Progenitor cell of endocrine pancreas (in vitro differentiated cells): ENCODE measurements at regions not wholly inside any gene's neighbourhood (a gene's known extent, or its start where the extent isn't known, plus 50 kb on each side); places are given as distances from the start of the nearest gene placed in this dataset.

Source experiments
- DNase-seq: peaks from one replicate; pipeline ENCODE4 v3.0.0; 2021; ENCODE audit warnings: low spot score; ENCODE audit not compliant: unreplicated experiment
- H3K27ac Mint-ChIP-seq: 2 replicates; pipeline ENCODE4 v1.8.0; 2021; ENCODE audit warnings: mild to moderate bottlenecking, moderate library complexity, mixed read lengths
- H3K27me3 Mint-ChIP-seq: 2 replicates; pipeline ENCODE4 v1.8.0; 2021; ENCODE audit warnings: mixed read lengths
- H3K36me3 Mint-ChIP-seq: 2 replicates; pipeline ENCODE4 v1.8.0; 2022; ENCODE audit warnings: mixed read lengths; ENCODE audit not compliant: insufficient read depth
- H3K4me1 Mint-ChIP-seq: 2 replicates; pipeline ENCODE4 v1.8.0; 2021; ENCODE audit warnings: low read depth, mixed read lengths
- H3K4me3 Mint-ChIP-seq: 2 replicates; pipeline ENCODE4 v1.8.0; 2021; ENCODE audit warnings: low read depth, mild to moderate bottlenecking, moderate library complexity, mixed read lengths
- H3K9me3 Mint-ChIP-seq: 2 replicates; pipeline ENCODE4 v1.8.0; 2021; ENCODE audit warnings: low read depth, mixed read lengths
- TF ChIP-seq, protein P1 (sequence below): fragments of 200-600 bp; sonication (generic); IDR thresholded peaks from one replicate; pipeline ENCODE4 v1.5.0; 2021; ENCODE audit warnings: antibody characterized with exemption, mild to moderate bottlenecking; ENCODE audit not compliant: unreplicated experiment

DNA sequence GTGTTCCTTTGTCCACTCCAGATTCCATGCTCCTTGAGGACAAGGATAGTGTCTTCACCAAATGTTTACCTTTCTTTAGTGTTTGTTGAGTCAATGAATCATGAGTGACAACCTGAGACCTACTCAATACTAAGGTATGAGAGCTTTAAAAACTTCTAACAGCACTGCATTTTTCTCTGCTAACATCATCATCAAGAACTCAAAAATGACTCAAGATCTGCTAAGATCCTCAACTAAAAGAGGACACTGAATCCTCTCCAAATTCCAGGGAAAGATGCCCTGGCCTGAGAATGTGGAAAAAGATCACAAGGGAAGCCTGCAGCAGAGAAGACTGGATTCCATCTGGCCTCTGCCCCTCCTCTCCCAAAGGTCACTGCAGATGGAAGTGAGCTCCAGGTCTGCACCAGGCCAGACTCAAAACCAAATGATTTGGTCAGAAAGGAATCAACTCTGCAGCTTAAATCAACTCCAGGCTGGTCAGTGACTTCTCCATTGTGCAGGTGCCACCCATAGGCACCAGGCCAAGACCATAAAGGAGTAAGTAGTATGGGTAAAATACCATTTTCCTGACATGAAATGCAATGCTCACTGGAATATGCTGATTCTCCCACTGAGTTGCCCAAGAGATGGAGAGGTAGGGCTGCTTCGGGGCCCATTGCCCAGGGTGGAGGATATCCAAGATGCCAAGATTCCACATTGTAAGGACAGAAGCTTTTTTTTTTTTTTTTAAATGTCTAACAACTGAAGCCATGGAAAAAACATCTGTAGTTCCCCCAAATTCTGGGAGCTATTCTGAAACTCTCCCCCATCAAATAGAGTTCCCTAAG, 89.5 kb upstream of the DOCK9 start:
- H3K27ac Mint-ChIP-seq: no peak overlapping the region
- no peak for DNase-seq
- no peaks in the 10 kb centered on the region for H3K27me3 Mint-ChIP-seq
- TF ChIP-seq, protein P1, sequence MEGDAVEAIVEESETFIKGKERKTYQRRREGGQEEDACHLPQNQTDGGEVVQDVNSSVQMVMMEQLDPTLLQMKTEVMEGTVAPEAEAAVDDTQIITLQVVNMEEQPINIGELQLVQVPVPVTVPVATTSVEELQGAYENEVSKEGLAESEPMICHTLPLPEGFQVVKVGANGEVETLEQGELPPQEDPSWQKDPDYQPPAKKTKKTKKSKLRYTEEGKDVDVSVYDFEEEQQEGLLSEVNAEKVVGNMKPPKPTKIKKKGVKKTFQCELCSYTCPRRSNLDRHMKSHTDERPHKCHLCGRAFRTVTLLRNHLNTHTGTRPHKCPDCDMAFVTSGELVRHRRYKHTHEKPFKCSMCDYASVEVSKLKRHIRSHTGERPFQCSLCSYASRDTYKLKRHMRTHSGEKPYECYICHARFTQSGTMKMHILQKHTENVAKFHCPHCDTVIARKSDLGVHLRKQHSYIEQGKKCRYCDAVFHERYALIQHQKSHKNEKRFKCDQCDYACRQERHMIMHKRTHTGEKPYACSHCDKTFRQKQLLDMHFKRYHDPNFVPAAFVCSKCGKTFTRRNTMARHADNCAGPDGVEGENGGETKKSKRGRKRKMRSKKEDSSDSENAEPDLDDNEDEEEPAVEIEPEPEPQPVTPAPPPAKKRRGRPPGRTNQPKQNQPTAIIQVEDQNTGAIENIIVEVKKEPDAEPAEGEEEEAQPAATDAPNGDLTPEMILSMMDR: no peak
- H3K4me1 Mint-ChIP-seq: peaks cover 7% of the 10 kb centered on the region
- no peak overlapping the region for H3K4me3 Mint-ChIP-seq
- H3K9me3 Mint-ChIP-seq: peaks cover 3% of the 10 kb centered on the region
- H3K36me3 Mint-ChIP-seq: no peaks in the 10 kb centered on the region

DNA sequence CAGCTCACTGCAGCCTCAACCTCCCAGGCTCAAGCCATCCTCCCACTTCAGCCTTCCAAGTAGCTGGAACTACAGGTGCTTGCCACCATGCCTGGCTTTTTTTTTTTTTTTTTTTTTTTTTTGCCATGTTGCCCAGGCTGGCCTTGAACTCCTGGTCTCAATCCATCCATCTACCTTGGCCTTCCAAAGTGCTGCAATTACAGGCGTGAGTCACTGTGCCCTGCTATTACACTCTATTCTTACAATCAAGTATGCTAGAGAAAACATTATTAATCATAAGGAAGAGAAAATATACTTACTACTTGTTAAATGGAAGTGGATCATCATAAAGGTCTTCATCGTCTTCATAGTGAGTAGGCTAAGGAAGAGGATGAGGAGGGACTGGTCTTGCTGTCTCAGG, 93.3 kb upstream of the DOCK9 start:
- H3K27me3 Mint-ChIP-seq: no peaks in the 10 kb centered on the region
- DNase-seq: no peak
- peaks cover 1% of the 10 kb centered on the region for H3K36me3 Mint-ChIP-seq
- TF ChIP-seq, protein P1: no peak
- no peaks in the 10 kb centered on the region for H3K4me1 Mint-ChIP-seq
- peaks cover 16% of the 10 kb centered on the region for H3K9me3 Mint-ChIP-seq
- H3K27ac Mint-ChIP-seq: no peak overlapping the region
- H3K4me3 Mint-ChIP-seq: no peak overlapping the region

DNA sequence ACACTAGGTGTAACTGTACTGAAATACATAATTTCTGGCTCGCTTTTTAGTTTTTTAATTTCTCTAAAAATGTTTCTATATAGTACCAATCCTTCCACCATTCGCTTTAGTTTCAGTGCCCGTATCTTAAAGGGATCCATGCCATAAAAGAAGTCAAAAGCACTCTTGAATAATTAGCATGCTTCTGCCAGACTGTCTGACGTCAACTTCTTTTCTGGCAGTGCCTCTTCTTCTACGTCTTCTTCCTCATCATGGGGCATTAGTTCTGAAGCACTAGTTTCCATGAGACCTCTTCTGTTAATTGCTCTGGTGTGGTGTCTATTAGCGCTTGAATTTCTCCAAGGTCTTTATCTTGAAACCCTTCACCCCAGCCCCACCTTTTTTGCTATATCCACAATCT, 93.8 kb upstream of the DOCK9 start:
- peaks cover 1% of the 10 kb centered on the region for H3K36me3 Mint-ChIP-seq
- TF ChIP-seq, protein P1: no peak
- H3K4me3 Mint-ChIP-seq: no peak overlapping the region
- H3K9me3 Mint-ChIP-seq: peaks cover 18% of the 10 kb centered on the region
- no peak for DNase-seq
- H3K4me1 Mint-ChIP-seq: no peaks in the 10 kb centered on the region
- no peak overlapping the region for H3K27ac Mint-ChIP-seq
- H3K27me3 Mint-ChIP-seq: no peaks in the 10 kb centered on the region

DNA sequence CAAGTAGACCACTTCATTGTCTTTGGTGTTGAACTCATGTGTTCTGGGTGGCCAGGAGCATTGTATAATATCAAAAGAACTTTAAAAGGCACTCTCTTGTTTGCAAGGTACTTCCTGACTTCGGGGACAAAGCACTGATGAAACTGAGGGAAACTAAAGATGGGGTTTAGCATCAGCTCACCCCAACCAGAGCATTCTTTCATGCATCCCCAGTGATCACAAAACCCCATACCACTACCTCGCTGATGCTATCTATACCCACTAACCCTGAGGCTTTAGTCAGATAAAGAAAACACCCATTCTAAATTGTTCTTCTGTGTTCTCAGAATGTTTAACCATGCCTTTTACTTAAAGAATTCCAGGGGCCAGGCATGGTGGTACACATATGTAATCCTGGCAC, 94.5 kb upstream of the DOCK9 start:
- Mint-ChIP-seq H3K36me3 (peaks cover 1% of the 10 kb centered on the region), H3K4me3 (no peak overlapping the region), H3K27ac (no peak overlapping the region), H3K4me1 (no peaks in the 10 kb centered on the region), H3K27me3 (no peaks in the 10 kb centered on the region), H3K9me3 (peaks cover 16% of the 10 kb centered on the region)
- TF ChIP-seq, protein P1: no peak
- no peak for DNase-seq

DNA sequence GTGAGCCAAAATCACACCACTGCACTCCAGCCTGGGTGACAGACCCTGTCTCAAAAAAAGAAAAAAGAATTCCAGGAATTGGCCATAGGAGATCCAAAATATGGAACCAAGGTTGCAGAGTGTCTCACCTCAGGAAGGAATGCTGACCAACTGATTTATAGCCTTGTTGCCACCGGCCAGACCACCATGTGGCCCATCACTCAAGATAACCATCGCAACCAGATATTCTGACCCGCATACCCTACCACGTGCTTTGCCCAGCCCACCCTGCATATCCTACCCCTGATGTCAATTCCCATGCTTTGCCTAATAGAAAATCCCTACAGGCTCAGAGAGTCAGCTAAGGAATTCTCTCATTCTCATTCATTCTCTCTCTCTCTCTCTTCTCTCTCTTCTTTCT, 95.1 kb upstream of the DOCK9 start:
- Mint-ChIP-seq H3K27ac (no peak overlapping the region), H3K4me3 (no peak overlapping the region), H3K9me3 (peaks cover 16% of the 10 kb centered on the region), H3K4me1 (peaks cover under 1% of the 10 kb centered on the region), H3K27me3 (peaks cover 1% of the 10 kb centered on the region), H3K36me3 (peaks cover 1% of the 10 kb centered on the region)
- no peak for DNase-seq
- TF ChIP-seq, protein P1: no peak
